Neuron (in vitro differentiated cells): ENCODE measurements at regions not wholly inside any gene's neighbourhood (a gene's known extent, or its start where the extent isn't known, plus 50 kb on each side); places are given as distances from the start of the nearest gene placed in this dataset.

Source experiments
- H2AFZ ChIP-seq: one replicate; pipeline ENCODE4 v1.6.1; 2013; ENCODE audit warnings: low read depth, mild to moderate bottlenecking, inconsistent platforms, low read length, moderate library complexity
- H3K27me3 ChIP-seq: one replicate; pipeline ENCODE4 v1.6.1; 2013; ENCODE audit warnings: low read length; ENCODE audit not compliant: insufficient read depth
- H3K36me3 ChIP-seq: one replicate; pipeline ENCODE4 v1.6.1; 2013; ENCODE audit warnings: low read length; ENCODE audit not compliant: insufficient read depth
- H3K4me1 ChIP-seq: one replicate; pipeline ENCODE4 v1.6.1; 2013; ENCODE audit warnings: low read length; ENCODE audit not compliant: insufficient read depth
- H3K4me3 ChIP-seq: 2 replicates; pipeline ENCODE4 v1.5.1; 2013; ENCODE audit warnings: mild to moderate bottlenecking, low read length, moderate library complexity
- H3K9me3 ChIP-seq: one replicate; pipeline ENCODE4 v1.6.1; 2013; ENCODE audit warnings: low read length

GRCh38 chrX:39307488-39307887 lies 506.2 kb downstream of the MID1IP1 start:
- no peak overlapping the region for H2AFZ ChIP-seq
- no peaks in the 10 kb centered on the region for H3K4me1 ChIP-seq
- no peaks in the 10 kb centered on the region for H3K36me3 ChIP-seq
- no peaks in the 10 kb centered on the region for H3K9me3 ChIP-seq
- H3K4me3 ChIP-seq, result no peak overlapping the region
- H3K27me3 ChIP-seq, result peaks cover 4% of the 10 kb centered on the region

GRCh38 chrX:39308126-39308525 lies 506.9 kb downstream of the MID1IP1 start:
- Histone ChIP-seq H3K4me3 (no peak overlapping the region), H3K4me1 (no peaks in the 10 kb centered on the region), H3K27me3 (peaks cover 4% of the 10 kb centered on the region), H3K36me3 (no peaks in the 10 kb centered on the region), H3K9me3 (no peaks in the 10 kb centered on the region), H2AFZ (no peak overlapping the region)

- Histone ChIP-seq H3K36me3 (no peaks in the 10 kb centered on the region), H2AFZ (no peak overlapping the region), H3K4me1 (no peaks in the 10 kb centered on the region), H3K4me3 (no peak overlapping the region), H3K9me3 (no peaks in the 10 kb centered on the region), H3K27me3 (peaks cover 4% of the 10 kb centered on the region)
These were observed 507.9 kb downstream of the MID1IP1 start for GRCh38 chrX:39309018-39309635.

- Histone ChIP-seq H3K36me3 (no peaks in the 10 kb centered on the region), H3K4me1 (no peaks in the 10 kb centered on the region), H3K9me3 (no peaks in the 10 kb centered on the region), H3K27me3 (peaks cover 4% of the 10 kb centered on the region), H2AFZ (no peak overlapping the region), H3K4me3 (no peak overlapping the region)
These were observed 508.5 kb downstream of the MID1IP1 start for GRCh38 chrX:39309721-39310152.

GRCh38 chrX:39310891-39311290 lies 509.6 kb downstream of the MID1IP1 start:
- H3K9me3 ChIP-seq, result no peaks in the 10 kb centered on the region
- H3K36me3 ChIP-seq, result no peaks in the 10 kb centered on the region
- H3K27me3 ChIP-seq, result peaks cover 4% of the 10 kb centered on the region
- H3K4me1 ChIP-seq, result no peaks in the 10 kb centered on the region
- H2AFZ ChIP-seq, result no peak overlapping the region
- no peak overlapping the region for H3K4me3 ChIP-seq

GRCh38 chrX:39311646-39312045 lies 510.4 kb downstream of the MID1IP1 start:
- H3K9me3 ChIP-seq, result no peaks in the 10 kb centered on the region
- no peaks in the 10 kb centered on the region for H3K4me1 ChIP-seq
- peaks cover 4% of the 10 kb centered on the region for H3K27me3 ChIP-seq
- no peak overlapping the region for H3K4me3 ChIP-seq
- no peaks in the 10 kb centered on the region for H3K36me3 ChIP-seq
- no peak overlapping the region for H2AFZ ChIP-seq

- peaks cover 4% of the 10 kb centered on the region for H3K27me3 ChIP-seq
- no peak overlapping the region for H3K4me3 ChIP-seq
These were observed 511.9 kb downstream of the MID1IP1 start for GRCh38 chrX:39313146-39313545.

GRCh38 chrX:39318506-39319343 lies 517.5 kb downstream of the MID1IP1 start:
- Histone ChIP-seq H3K4me3 (no peak overlapping the region), H3K36me3 (no peaks in the 10 kb centered on the region), H3K27me3 (no peaks in the 10 kb centered on the region), H2AFZ (no peak overlapping the region), H3K4me1 (no peaks in the 10 kb centered on the region), H3K9me3 (no peaks in the 10 kb centered on the region)

More at GRCh38 chrX:39313146-39313545, 511.9 kb downstream of the MID1IP1 start:
- Histone ChIP-seq H3K36me3 (no peaks in the 10 kb centered on the region), H3K9me3 (no peaks in the 10 kb centered on the region), H2AFZ (no peak overlapping the region), H3K4me1 (no peaks in the 10 kb centered on the region)

- no peaks in the 10 kb centered on the region for H3K27me3 ChIP-seq
- no peaks in the 10 kb centered on the region for H3K9me3 ChIP-seq
- H3K4me3 ChIP-seq, result no peak overlapping the region
- H3K36me3 ChIP-seq, result no peaks in the 10 kb centered on the region
- no peaks in the 10 kb centered on the region for H3K4me1 ChIP-seq
- no peak overlapping the region for H2AFZ ChIP-seq
These were observed 518.9 kb downstream of the MID1IP1 start for GRCh38 chrX:39320165-39320564.

- Histone ChIP-seq H3K27me3 (no peaks in the 10 kb centered on the region), H3K36me3 (no peaks in the 10 kb centered on the region), H3K9me3 (no peaks in the 10 kb centered on the region), H3K4me1 (no peaks in the 10 kb centered on the region), H2AFZ (no peak overlapping the region), H3K4me3 (no peak overlapping the region)
These were observed 521.2 kb downstream of the MID1IP1 start for GRCh38 chrX:39322496-39322895.

- Histone ChIP-seq H3K36me3 (no peaks in the 10 kb centered on the region), H2AFZ (no peak overlapping the region), H3K4me1 (no peaks in the 10 kb centered on the region), H3K9me3 (no peaks in the 10 kb centered on the region), H3K27me3 (no peaks in the 10 kb centered on the region), H3K4me3 (no peak overlapping the region)
These were observed 523.1 kb downstream of the MID1IP1 start for GRCh38 chrX:39324233-39324930.

GRCh38 chrX:39327255-39327654 lies 526.0 kb downstream of the MID1IP1 start:
- Histone ChIP-seq H2AFZ (no peak overlapping the region), H3K27me3 (no peaks in the 10 kb centered on the region), H3K9me3 (no peaks in the 10 kb centered on the region), H3K4me1 (no peaks in the 10 kb centered on the region), H3K36me3 (no peaks in the 10 kb centered on the region), H3K4me3 (no peak overlapping the region)

- no peaks in the 10 kb centered on the region for H3K4me1 ChIP-seq
- no peak overlapping the region for H3K4me3 ChIP-seq
- no peaks in the 10 kb centered on the region for H3K36me3 ChIP-seq
- no peaks in the 10 kb centered on the region for H3K9me3 ChIP-seq
- H3K27me3 ChIP-seq, result no peaks in the 10 kb centered on the region
- H2AFZ ChIP-seq, result no peak overlapping the region
These were observed 526.4 kb downstream of the MID1IP1 start for GRCh38 chrX:39327705-39328104.
